AG09309 (cell line): ENCODE measurements at regions not wholly inside any gene's neighbourhood (a gene's known extent, or its start where the extent isn't known, plus 50 kb on each side); places are given as distances from the start of the nearest gene placed in this dataset.

Experiments used
- DNase-seq: peaks from one replicate; pipeline ENCODE4 v3.0.0-alpha.2; 2010; ENCODE audit warnings: low read depth
- H3K4me3 ChIP-seq: 2 replicates; pipeline ENCODE4 v1.5.1; 2011; ENCODE audit warnings: mild to moderate bottlenecking, low read depth, low read length, moderate library complexity; ENCODE audit not compliant: control insufficient read depth
- CTCF ChIP-seq: IDR thresholded peaks from 2 replicates; pipeline ENCODE4 v1.5.1; 2011; ENCODE audit warnings: mild to moderate bottlenecking, low read depth, low read length, inconsistent platforms; ENCODE audit not compliant: insufficient read depth, control insufficient read depth; ENCODE audit errors: missing control alignments

- no peak overlapping the region for H3K4me3 ChIP-seq
- no peak for TF ChIP-seq CTCF
- no peak for DNase-seq
These were observed 614.5 kb downstream of the HINT1 start for GRCh38 chr5:130550562-130550928.

- no peak for TF ChIP-seq CTCF
- H3K4me3 ChIP-seq, result no peak overlapping the region
- DNase-seq, result no peak
These were observed 615.0 kb downstream of the HINT1 start for GRCh38 chr5:130549884-130550561.

GRCh38 chr5:130546211-130546610 is 618.8 kb downstream of the HINT1 start:
- no peak overlapping the region for H3K4me3 ChIP-seq
- DNase-seq, result no peak
- no peak for TF ChIP-seq CTCF

GRCh38 chr5:130545291-130545690 is 619.8 kb downstream of the HINT1 start:
- DNase-seq, result no peak
- no peak overlapping the region for H3K4me3 ChIP-seq
- no peak for TF ChIP-seq CTCF

- DNase-seq, result no peak
These were observed 623.3 kb downstream of the HINT1 start for GRCh38 chr5:130541617-130542221.

GRCh38 chr5:130536691-130537090 is 628.4 kb downstream of the HINT1 start:
- TF ChIP-seq CTCF, result no peak
- no peak overlapping the region for H3K4me3 ChIP-seq
- no peak for DNase-seq

More at GRCh38 chr5:130541617-130542221, 623.3 kb downstream of the HINT1 start:
- no peak overlapping the region for H3K4me3 ChIP-seq
- TF ChIP-seq CTCF, result no peak
